Hypothalamus (tissue), 51 donors: ENCODE measurements at regions not wholly inside any gene's neighbourhood (a gene's known extent, or its start where the extent isn't known, plus 50 kb on each side); places are given as distances from the start of the nearest gene placed in this dataset.
A peak's percentile ranks its signal among the peaks of the same experiment; 100 is the strongest.

Experiments used
- DNase-seq, 51 donors: peaks; one replicate each; lab custom pipeline; 2025; lab: John Stamatoyannopoulos, UW

DNA sequence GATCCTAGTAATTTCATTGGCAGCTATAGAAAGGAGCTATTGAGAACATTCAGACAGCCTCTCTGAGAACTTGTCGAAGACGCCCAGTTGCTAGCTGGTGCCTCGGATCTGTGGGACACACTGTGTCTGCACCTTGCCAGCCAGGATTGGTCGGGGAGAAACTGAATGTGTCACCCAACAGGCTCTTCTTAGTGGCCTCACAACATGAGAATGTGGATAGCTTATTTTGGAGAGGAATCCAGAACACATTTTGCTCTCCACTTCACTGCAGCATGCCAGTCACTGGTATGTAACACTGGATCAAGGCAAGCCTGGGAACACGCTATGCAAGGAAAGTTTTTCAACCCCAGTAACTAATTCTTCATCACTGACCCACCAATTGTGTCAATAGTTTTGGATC is 89.5 kb upstream of the TRPC3 start:
- DNase-seq: no peak

DNA sequence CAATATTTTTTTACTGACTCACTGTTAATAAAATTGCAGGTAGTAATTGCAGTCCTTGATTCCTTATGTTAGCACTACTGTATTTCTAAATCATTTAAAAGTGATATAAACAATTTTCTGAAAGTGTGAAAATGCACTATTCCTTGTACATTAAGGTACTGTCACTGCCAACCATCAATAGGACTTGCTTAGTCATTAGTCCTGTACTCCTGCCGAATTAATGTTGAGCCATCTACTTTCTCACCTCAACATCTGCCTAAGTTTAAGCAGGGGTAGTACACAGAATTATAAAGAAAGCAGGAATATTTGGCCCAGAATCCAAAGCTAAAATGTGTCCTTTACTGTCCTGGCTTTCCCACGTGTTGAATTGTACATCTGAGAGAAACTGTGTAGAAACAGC is 87.0 kb upstream of the TRPC3 start:
- DNase-seq: no peak

DNA sequence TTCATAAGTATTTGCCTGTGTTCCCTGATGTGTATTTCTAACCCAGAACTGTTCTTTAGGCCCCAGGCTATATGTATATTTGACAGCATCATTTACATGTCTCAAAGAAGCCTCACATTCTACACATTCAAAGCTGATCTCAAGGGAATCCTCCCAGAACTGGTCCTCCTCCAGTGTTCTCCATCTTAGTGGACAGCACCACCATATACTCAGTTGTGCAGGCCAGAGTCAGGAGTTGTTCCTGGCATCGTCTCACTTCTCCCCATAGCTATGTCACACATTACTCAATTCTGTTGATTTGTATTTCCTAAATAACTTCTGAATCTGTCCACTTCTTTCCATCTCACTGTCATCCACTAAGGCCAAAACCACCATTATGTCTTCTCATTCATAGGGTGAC is 82.8 kb upstream of the TRPC3 start:
- no peak for DNase-seq

DNA sequence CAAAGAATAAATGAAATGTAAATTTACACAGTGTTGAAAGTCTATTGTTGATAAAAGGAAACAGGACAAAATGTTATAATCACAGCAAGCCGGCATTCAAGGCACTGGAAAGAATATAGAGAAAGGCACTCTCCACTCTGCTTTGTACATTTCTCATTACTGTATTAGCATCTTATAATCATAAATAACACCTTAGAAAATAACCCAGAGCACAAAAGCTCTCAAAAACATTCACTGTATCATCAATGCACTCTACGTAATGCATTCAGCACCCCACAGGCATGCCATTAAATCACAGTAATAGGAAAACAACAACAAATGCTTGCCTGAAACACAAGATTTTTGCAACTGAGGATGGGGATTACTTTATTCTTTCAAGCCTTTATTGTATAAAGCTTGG is 75.3 kb upstream of the TRPC3 start:
- no peak for DNase-seq

DNA sequence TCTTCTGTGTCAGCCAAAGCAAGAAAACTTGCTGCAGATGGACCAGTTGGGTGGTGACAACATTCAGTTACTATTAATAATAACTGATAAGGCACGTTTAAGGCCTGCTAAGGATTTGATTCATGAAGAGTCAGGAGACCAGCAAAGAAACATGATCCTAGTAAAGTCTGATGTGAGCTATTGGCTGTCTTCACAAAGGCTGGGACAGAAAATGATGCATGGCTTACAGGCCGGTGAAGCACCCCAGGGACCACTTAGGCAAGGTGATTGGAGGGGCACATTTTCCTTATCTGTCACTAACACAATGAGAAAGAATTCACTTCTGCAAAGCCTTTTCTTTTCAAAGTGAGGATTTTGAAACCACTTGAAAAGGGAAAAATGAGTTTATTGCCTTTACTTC is 65.4 kb upstream of the TRPC3 start:
- DNase-seq: no peak

DNA sequence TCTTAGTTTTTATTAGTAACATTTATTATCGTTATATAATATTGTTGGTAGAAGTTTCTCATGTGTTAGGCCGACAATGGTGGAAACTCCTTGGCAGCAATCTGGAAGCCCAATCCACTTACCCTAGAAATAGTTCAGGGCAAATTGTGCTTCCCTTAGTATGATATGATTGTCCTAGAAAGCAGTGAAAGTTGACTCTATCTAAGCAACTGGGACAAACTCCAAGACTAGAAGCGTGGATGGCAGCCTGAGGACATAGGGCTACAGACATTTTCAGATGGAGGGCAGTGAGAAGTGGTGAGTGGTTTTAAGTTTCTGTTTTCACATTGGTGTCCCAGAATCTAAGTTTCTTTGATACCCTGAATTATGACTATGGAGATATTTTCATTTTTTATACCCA is 63.3 kb upstream of the TRPC3 start:
- DNase-seq: no peak

DNA sequence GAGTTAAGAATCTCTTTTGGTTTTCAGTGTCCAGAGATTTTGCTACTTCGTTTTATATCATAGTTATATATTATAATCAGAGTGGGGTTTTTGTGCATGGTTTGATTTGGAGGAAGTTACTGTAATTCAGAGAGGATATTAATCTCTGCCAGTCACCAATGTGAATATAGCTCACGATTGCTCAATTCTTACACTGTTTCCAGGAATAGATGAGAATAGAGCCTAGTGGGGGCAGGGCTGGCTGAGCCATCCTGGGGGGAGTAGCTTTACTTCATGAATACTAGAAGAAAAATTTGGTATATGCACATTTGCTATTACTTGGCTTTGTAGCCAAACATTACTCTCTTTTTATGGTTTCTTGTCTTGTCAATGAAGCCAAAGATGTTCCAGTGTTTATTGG is 60.9 kb upstream of the TRPC3 start:
- no peak for DNase-seq

DNA sequence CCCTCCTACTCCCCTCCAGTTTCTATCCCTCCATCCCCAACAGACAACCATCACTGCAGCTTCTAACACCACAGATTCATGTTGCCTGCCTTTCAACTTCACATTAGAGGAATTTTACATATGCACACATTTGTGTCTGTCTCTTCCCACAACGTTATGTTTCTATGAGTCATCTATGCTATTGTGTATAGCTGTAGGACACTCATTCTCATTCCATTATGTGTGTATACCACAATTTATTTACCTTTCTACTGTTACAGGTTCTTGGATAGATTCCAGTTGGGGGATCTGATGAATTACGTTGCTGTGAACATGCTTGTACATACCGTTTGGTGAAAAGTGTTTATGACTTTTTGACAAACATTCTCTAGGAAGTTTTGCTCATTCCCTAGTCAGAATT is 58.8 kb upstream of the TRPC3 start:
- no peak for DNase-seq

DNA sequence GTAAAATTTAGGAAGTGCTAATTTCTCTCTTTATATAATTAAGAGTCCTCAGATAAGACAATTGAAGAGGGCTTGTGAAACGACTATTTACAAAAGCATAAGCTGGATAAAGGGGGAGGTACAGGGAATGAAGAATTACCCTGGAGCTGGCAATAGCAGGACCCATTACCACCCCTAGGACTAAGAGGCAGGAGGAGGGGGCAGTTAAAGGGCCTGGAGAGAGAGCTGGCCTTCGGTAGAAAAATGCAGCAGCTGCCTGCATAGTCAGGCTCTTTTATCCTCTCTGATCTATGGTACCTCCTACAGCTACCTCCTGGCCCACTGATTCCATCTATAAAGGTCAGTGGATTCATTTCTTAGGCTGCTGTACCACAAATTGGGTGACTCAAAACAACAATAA is 57.7 kb upstream of the TRPC3 start:
- no peak for DNase-seq

DNA sequence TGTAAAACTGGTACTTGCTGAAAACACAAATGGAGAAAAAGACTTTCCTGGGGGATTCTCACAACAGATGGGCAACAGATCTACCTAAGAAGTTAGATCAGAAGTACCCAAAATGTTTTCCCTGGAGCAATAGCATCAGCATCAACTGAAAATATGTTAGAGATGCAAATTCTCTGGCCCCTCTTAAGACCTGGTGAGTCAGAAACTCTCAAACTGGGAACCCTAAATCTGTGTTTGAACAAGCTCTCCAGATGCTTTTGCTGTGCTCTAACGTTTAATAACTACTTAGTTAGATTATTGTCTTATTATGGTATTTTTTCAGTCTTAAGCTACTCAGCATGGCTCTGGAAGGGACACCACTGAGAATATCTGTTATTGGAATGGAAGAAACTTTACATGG is 55.2 kb upstream of the TRPC3 start:
- DNase-seq: no peak

DNA sequence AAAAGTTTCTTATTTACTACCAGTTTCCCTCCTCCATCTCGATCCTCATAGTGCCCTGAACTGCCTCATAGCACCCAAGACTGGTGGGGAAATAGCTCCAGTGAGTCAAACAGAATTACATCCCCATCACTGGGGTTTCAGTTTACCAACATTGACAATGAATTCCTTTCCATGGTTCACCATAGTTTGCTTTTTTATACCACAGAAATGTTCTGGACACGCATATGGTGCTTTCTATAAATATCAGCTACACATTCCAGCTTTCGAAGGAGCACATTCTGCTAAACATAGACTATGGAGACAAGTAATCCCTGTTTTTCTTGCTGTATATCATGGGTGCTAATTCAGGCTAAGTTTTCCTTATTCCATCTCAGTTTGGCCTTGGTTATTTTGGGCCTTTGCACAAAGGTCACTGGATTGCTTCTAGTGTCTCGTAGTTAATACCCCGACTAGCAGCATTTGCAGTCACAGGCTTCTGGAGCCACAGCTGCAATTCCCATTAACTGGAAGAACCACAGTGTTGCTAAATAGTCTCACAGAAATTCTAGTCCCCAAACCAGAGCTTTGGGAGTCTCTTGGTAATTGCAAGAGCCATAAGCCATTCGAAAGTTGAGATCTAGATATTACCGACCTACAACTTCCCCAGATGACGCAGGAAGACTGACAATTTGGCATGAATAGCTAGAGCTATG is 53.4 kb upstream of the TRPC3 start:
- DNase-seq: peak in 1 of 51 donors; percentile 1

DNA sequence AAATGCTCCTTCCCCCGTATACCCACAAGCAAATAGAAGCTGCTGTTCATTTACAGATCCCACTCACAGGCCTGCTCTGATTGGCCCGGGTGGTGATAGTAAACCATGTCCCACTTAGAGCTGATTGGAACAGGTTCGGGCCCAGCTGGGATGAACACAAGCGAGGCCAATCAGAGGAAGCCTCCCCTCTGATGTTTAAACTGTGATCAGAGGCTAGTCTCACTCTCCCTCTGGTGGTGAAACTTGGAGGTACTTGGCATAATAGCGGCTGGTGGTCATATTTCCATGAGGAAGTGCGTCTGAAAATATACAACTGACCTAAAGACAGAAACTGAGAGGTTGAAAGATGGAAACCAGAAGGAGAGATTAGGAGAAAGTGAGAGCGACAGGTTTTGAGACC is 51.5 kb upstream of the TRPC3 start:
- no peak for DNase-seq
